ENCODE measurements at regions not wholly inside any gene's neighbourhood (a gene's known extent, or its start where the extent isn't known, plus 50 kb on each side); places are given as distances from the start of the nearest gene placed in this dataset.

- TF ChIP-seq ZNF366 (tag by site-specific recombination; conservative IDR thresholded peaks at IDR 0.05) (no peak), CTCF (tag by site-specific recombination; IDR thresholded peaks at IDR 0.05) (no peak), ZBTB26 (tag by site-specific recombination; optimal IDR thresholded peaks at IDR 0.05) (no peak), ZNF585B (tag by site-specific recombination; IDR thresholded peaks at IDR 0.05) (no peak)
These were observed 496.7 kb downstream of the ENC1 start for GRCh38 chr5:74143721-74144330.

Measured in HEK293 (cell line).